K562 (cell line): ENCODE measurements at regions not wholly inside any gene's neighbourhood (a gene's known extent, or its start where the extent isn't known, plus 50 kb on each side); places are given as distances from the start of the nearest gene placed in this dataset.
"Not testable (repeated sequence)": the region's sequence is repeated elsewhere in the genome, so short reads cannot be mapped to it uniquely, and the experiment has no call there.

Experiments used
- ATAC-seq: fragments of 200-7000 bp; cut with Tn5 transposase; 3 replicates; pipeline ENCODE4 v1.9.1; 2020; ENCODE audit warnings: moderate library complexity
- BruUV-seq: library from RNA; stranded (reverse); fragments of 400-500 nt; replicated peaks from 2 replicates; lab custom pipeline; 2021; lab: Mats Ljungman, UMichigan
- CTCF ChIA-PET: fragments of 300-600 bp; formaldehyde crosslinking; extraction: SDS; loops from one replicate; lab custom pipeline; 2021; ENCODE audit warnings: low intra/inter-chr PET ratio; lab: Yijun Ruan, JAX
- POLR2A ChIA-PET: fragments of 300-600, 350-650 bp; sonication (Branson Sonifier 250); formaldehyde crosslinking; extraction: SDS; loops from one replicate; lab custom pipeline; 2021; ENCODE audit warnings: antibody characterized with exemption, inconsistent platforms; lab: Yijun Ruan, JAX
- DNase-seq, 4 experiments: peaks; one replicate each; pipeline versions ENCODE4 v3.0.0 to v3.0.0-alpha.2; 2011 to 2018; ENCODE audit warnings: low spot score in 3 of 4, mixed read lengths in 3 of 4; ENCODE audit errors: extremely low read depth in 1 of 4
- FAIRE-seq: peaks from 2 replicates; lab custom pipeline; 2011; peaks lifted over from hg19 to GRCh38; lab: Jason Lieb, UNC
- H2AFZ ChIP-seq: 2 replicates; pipeline ENCODE4 v1.6.0; 2011; ENCODE audit warnings: low read depth, low read length, control low read depth, inconsistent platforms
- H3K27ac ChIP-seq: fragments of 200-600 bp; 3 replicates; pipeline ENCODE4 v1.8.0; 2011; ENCODE audit warnings: low read depth, mild to moderate bottlenecking, control low read depth, inconsistent platforms, low read length, moderate library complexity, mixed read lengths; ENCODE audit errors: extremely low read depth
- H3K27me3 ChIP-seq, 2 experiments: fragments of 300-600 bp in 1 of 2; 2 replicates in 1 of 2; 3 replicates in 1 of 2; pipeline versions ENCODE4 v1.6.0 to v1.8.0; 2011; ENCODE audit warnings: inconsistent platforms in 2 of 2, low read length in 2 of 2, mild to moderate bottlenecking in 1 of 2, mixed read lengths in 1 of 2, moderate library complexity in 1 of 2; ENCODE audit not compliant: control insufficient read depth in 2 of 2, insufficient read depth in 2 of 2
- H3K36me3 ChIP-seq: fragments of 300-600 bp; 3 replicates; pipeline ENCODE4 v1.8.0; 2011; ENCODE audit warnings: mild to moderate bottlenecking, low read length, inconsistent platforms; ENCODE audit not compliant: control insufficient read depth, insufficient read depth
- H3K4me1 ChIP-seq, 2 experiments: fragments of 200-600 bp in 1 of 2; replicated peaks in 1 of 2; 2 replicates in 1 of 2; 3 replicates in 1 of 2; pipeline versions ENCODE4 v1.5.1 to v1.8.0; 2011; ENCODE audit warnings: inconsistent platforms in 2 of 2, low read length in 2 of 2, mild to moderate bottlenecking in 1 of 2, mixed read lengths in 1 of 2, moderate library complexity in 1 of 2; ENCODE audit not compliant: control insufficient read depth in 2 of 2, insufficient read depth in 2 of 2
- H3K4me2 ChIP-seq: 2 replicates; pipeline ENCODE4 v1.6.1; 2011; ENCODE audit warnings: low read length, control low read depth, inconsistent platforms, mixed read lengths; ENCODE audit not compliant: insufficient read depth
- H3K4me3 ChIP-seq: fragments of 200-600 bp; sonication (generic), shearing (Covaris generic); 2 replicates; pipeline ENCODE4 v1.5.1; 2016; ENCODE audit warnings: control low read depth, inconsistent platforms
- H3K79me2 ChIP-seq: fragments of 200-600 bp; 3 replicates; pipeline ENCODE4 v1.8.0; 2011; ENCODE audit warnings: low read length, inconsistent platforms; ENCODE audit not compliant: control insufficient read depth, insufficient read depth
- H3K9ac ChIP-seq, 2 experiments: 2 replicates each; pipeline versions ENCODE4 v1.6.0 to v1.6.1; 2011; ENCODE audit warnings: low read depth in 2 of 2, low read length in 2 of 2, control low read depth in 1 of 2, inconsistent platforms in 1 of 2, mild to moderate bottlenecking in 1 of 2, mixed read lengths in 1 of 2; ENCODE audit not compliant: insufficient read depth in 1 of 2
- H3K9me1 ChIP-seq: one replicate; pipeline ENCODE4 v1.6.0; 2011; ENCODE audit warnings: inconsistent platforms, mild to moderate bottlenecking, low read length, moderate library complexity; ENCODE audit not compliant: control insufficient read depth, insufficient read depth
- H3K9me3 ChIP-seq: replicated peaks from 2 replicates; pipeline ENCODE4 v1.5.1; 2011; ENCODE audit warnings: low read depth, low read length, inconsistent platforms; ENCODE audit not compliant: control insufficient read depth, insufficient read depth
- H4K20me1 ChIP-seq: replicated peaks from 2 replicates; pipeline ENCODE4 v1.6.1; 2011; ENCODE audit warnings: low read length, inconsistent platforms, mixed read lengths; ENCODE audit not compliant: control insufficient read depth, insufficient read depth
- BHLHE40 ChIP-seq: IDR thresholded peaks from 2 replicates; pipeline ENCODE4 v1.6.1; 2011; ENCODE audit warnings: low read length, improper control_type of control experiment
- JUND ChIP-seq, 2 experiments: IDR thresholded peaks; 2 replicates in 1 of 2; 3 replicates in 1 of 2; pipeline ENCODE4 v1.6.1; 2011; ENCODE audit warnings: borderline replicate concordance in 2 of 2, low read depth in 2 of 2, low read length in 2 of 2, improper control_type of control experiment in 1 of 2, missing biosample characterization in 1 of 2, missing genetic modification characterization in 1 of 2, missing genetic modification reagents in 1 of 2
- PCBP2 ChIP-seq: fragments of 200-400 bp; formaldehyde crosslinking; IDR thresholded peaks from 2 replicates; pipeline ENCODE4 v1.6.1; 2018; ENCODE audit warnings: low read length, low read depth, mild to moderate bottlenecking, moderate library complexity; ENCODE audit not compliant: poor library complexity, severe bottlenecking
- SMAD3 ChIP-seq: fragments of 450-650 bp; formaldehyde crosslinking; conservative IDR thresholded peaks from 2 replicates; pipeline ENCODE4 v1.4.0; 2020; ENCODE audit warnings: mild to moderate bottlenecking
- ZNF707 ChIP-seq: fragments of 250-450 bp; sonication (Bioruptor Pico); conservative IDR thresholded peaks from 2 replicates; pipeline ENCODE4 v1.8.0; 2022; ENCODE audit warnings: inconsistent platforms, mild to moderate bottlenecking, moderate library complexity
- WGBS: fragments of 100-300 bp; shearing (Covaris generic); methylation state at CpG from one replicate; pipeline ENCODE4 v1.1.6; 2016; ENCODE audit warnings: low coverage, mixed read lengths; ENCODE audit not compliant: insufficient coverage; ENCODE audit errors: missing lambda C conversion rate; 5-methylcytosine and 5-hydroxymethylcytosine counted together
- in situ Hi-C: fragments of 300-500 bp; cut with MboI; formaldehyde crosslinking; loops from 4 replicates; pipeline ENCODE4 v1.15.0; 2018; ENCODE audit warnings: inconsistent platforms, mixed read lengths
- intact Hi-C: fragments of 100-400 bp; cut with micrococcal nuclease; formaldehyde crosslinking; loops from 2 replicates; pipeline ENCODE4 v1.14.2; 2022
- TF ChIP-seq, protein P1 (sequence below): sonication (generic); formaldehyde crosslinking; IDR thresholded peaks from 2 replicates; pipeline ENCODE4 v1.8.1; 2023; ENCODE audit warnings: mild to moderate bottlenecking, missing genetic modification reagents

DNA sequence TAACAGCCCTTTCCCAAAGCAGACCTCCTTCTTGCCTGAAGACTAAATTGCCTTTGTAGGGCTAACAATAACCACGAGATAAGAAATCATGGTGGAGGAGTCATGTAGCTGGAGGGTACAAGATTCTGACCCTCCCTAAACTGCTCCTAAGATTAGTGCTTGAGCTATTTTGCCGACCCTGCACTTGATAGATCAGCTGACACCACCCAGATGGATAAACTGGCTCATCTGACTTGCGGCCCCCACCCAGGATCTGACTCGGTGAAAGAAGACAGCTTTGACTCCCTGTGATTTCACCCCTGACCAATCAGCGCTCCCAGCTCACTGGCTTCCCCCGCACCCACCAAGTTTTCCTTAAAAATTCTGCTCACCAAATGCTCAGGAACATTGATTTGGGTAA, 57.6 kb upstream of the UNC93A start:
- CTCF ChIA-PET, result no interaction called here
- peaks cover 6% of the 10 kb centered on the region for H4K20me1 ChIP-seq
- H3K9me3 ChIP-seq, result no peaks in the 10 kb centered on the region
- FAIRE-seq, result no peak
- TF ChIP-seq ZNF707 (CRISPR knock-in tag) (no peak), JUND (IDR thresholded peaks at IDR 0.05; ENCODE audit: borderline replicate concordance, low read depth, low read length) (no peak), JUND (tag; IDR thresholded peaks at IDR 0.05; ENCODE audit: borderline replicate concordance, low read depth, low read length) (no peak), PCBP2 (no peak), SMAD3 (no peak), BHLHE40 (no peak)
- TF ChIP-seq, protein P1, sequence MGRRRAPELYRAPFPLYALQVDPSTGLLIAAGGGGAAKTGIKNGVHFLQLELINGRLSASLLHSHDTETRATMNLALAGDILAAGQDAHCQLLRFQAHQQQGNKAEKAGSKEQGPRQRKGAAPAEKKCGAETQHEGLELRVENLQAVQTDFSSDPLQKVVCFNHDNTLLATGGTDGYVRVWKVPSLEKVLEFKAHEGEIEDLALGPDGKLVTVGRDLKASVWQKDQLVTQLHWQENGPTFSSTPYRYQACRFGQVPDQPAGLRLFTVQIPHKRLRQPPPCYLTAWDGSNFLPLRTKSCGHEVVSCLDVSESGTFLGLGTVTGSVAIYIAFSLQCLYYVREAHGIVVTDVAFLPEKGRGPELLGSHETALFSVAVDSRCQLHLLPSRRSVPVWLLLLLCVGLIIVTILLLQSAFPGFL (CRISPR knock-in tag), result no peak
- TF ChIP-seq, all 486 proteins: peak for 0
- 0% methylated on average over 6 of the region's 6 CpGs for WGBS
- POLR2A ChIA-PET, result no interaction called here
- Histone ChIP-seq H3K9me1 (no peaks in the 10 kb centered on the region), H3K4me3 (no peak overlapping the region), H2AFZ (no peak overlapping the region), H3K27ac (no peak overlapping the region), H3K79me2 (no peaks in the 10 kb centered on the region), H3K4me2 (no peak overlapping the region), H3K9ac (no peak overlapping the region), H3K36me3 (no peaks in the 10 kb centered on the region), H3K4me1 (peaks cover 0 to 12% of the 10 kb centered on the region in 2 experiments; a peak in 1 of 5 replicates), H3K27me3 (peaks cover 24 to 36% of the 10 kb centered on the region in 2 experiments)
- in situ Hi-C loops, result no loop called here
- BruUV-seq, result no TSS peak
- ATAC-seq (no peak), DNase-seq (no peak)
- intact Hi-C loops, result no loop called here

DNA sequence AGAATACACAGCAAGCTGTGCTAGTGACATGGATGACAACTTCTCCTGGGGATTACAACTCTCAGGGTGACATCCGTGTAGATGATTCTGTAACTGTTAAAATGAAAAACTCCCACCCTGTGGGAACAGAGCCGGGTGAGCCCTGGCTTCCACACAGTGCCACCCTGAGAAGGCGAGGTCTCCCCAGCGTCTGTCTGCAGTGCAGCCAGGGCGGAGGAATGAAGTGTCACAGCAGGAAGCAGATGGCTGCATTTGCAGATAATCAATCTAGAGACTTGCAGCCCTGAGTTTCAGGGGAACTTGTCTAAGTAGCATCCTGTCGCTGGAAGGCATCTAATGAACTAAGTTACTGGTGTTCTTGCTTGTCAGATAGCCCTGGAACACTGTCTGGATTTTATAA, 56.5 kb upstream of the UNC93A start:
- H3K36me3 ChIP-seq, H4K20me1 ChIP-seq, BruUV-seq, intact Hi-C loops, H2AFZ ChIP-seq, in situ Hi-C loops, H3K79me2 ChIP-seq, H3K27ac ChIP-seq, POLR2A ChIA-PET, H3K4me3 ChIP-seq, CTCF ChIA-PET, ATAC-seq, H3K4me2 ChIP-seq, DNase-seq, H3K9ac ChIP-seq, H3K9me3 ChIP-seq, H3K9me1 ChIP-seq: not testable (repeated sequence)
- Histone ChIP-seq H3K4me1 (peaks cover 0 to 12% of the 10 kb centered on the region in 2 experiments; a peak in 1 of 5 replicates), H3K27me3 (peaks cover 27 to 42% of the 10 kb centered on the region in 2 experiments)
- WGBS, result 0% methylated on average over 2 of the region's 6 CpGs
- peak; percentile 67 for FAIRE-seq
